ENCODE measurements at regions not wholly inside any gene's neighbourhood (a gene's known extent, or its start where the extent isn't known, plus 50 kb on each side); places are given as distances from the start of the nearest gene placed in this dataset.

- no peak for TF ChIP-seq TAF1 (IDR thresholded peaks at IDR 0.05; ENCODE audit: borderline replicate concordance, low read depth, low read length)
- TF ChIP-seq POLR2A (IDR thresholded peaks at IDR 0.05; ENCODE audit: low read depth, low read length): no peak
These were observed 134.0 kb downstream of the MFSD1 start for GRCh38 chr3:158935846-158936245.

Data from GM12892 (cell line).